ENCODE measurements at regions not wholly inside any gene's neighbourhood (a gene's known extent, or its start where the extent isn't known, plus 50 kb on each side); places are given as distances from the start of the nearest gene placed in this dataset.

DNA sequence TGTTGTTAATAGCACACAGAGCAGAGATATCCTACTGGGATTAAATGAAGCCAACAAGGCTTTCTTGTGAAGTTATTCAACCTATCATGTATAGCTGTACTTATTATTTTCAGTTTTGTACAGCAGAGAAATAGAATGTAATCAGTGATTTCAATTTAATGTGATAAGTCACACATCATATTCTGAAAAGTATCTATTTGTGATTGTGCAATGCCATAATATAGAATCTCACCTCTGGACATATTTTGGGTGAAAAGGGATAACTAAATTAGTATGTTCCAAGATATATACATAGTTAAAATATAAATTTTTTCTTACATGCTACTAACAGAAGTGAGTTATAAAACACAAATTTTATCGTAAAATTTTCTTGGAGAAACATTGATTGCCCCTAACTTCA, 544.3 kb upstream of the KIF2B start:
- no peak for DNase-seq (ENCODE audit: insufficient read length, low spot score)
- no peak for FAIRE-seq
- TF ChIP-seq, protein P1, sequence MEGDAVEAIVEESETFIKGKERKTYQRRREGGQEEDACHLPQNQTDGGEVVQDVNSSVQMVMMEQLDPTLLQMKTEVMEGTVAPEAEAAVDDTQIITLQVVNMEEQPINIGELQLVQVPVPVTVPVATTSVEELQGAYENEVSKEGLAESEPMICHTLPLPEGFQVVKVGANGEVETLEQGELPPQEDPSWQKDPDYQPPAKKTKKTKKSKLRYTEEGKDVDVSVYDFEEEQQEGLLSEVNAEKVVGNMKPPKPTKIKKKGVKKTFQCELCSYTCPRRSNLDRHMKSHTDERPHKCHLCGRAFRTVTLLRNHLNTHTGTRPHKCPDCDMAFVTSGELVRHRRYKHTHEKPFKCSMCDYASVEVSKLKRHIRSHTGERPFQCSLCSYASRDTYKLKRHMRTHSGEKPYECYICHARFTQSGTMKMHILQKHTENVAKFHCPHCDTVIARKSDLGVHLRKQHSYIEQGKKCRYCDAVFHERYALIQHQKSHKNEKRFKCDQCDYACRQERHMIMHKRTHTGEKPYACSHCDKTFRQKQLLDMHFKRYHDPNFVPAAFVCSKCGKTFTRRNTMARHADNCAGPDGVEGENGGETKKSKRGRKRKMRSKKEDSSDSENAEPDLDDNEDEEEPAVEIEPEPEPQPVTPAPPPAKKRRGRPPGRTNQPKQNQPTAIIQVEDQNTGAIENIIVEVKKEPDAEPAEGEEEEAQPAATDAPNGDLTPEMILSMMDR (IDR thresholded peaks at IDR 0.05; ENCODE audit: insufficient read depth, missing control alignments): no peak

DNA sequence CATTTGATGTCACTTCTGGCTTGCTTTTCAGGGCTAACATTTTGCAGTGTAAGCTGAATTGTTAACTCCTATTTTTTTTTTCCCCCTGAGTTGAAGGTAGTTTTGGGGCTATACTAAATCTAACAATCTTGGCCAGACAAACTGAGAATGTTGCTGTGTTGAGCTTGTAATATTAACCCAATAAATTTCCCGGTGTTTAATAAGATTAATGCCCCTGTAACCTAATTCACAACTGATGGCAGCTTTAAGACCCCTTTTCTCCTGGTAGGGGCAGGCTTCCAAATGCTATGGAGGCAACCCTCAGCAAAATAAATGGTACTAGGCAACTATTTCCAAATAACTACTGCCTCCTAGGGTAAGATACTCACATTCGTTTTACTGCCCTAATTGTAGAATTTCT, 549.6 kb upstream of the KIF2B start:
- no peak for DNase-seq (ENCODE audit: insufficient read length, low spot score)
- FAIRE-seq: no peak
- TF ChIP-seq, protein P1 (IDR thresholded peaks at IDR 0.05; ENCODE audit: insufficient read depth, missing control alignments): no peak

DNA sequence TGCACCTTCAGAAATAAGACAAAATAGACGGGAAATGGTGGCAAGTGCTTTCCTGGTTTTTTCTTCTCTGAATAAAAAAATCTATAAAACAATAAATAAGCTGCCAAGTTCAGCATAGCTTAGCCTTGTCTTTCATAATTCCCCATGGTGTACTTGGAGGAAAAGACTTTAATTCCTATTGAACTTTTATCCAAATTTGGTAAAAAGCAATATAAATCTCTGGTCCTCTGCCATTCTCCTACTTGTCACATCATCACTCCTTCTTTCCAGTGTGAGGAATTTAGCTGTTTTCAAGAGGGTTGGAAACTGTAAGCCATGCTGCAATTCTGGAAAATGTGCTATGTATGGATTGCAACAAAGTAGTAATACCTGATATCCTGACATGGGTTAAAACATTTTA, 551.8 kb upstream of the KIF2B start:
- FAIRE-seq: no peak
- no peak for DNase-seq (ENCODE audit: insufficient read length, low spot score)
- TF ChIP-seq, protein P1 (IDR thresholded peaks at IDR 0.05; ENCODE audit: insufficient read depth, missing control alignments): no peak

DNA sequence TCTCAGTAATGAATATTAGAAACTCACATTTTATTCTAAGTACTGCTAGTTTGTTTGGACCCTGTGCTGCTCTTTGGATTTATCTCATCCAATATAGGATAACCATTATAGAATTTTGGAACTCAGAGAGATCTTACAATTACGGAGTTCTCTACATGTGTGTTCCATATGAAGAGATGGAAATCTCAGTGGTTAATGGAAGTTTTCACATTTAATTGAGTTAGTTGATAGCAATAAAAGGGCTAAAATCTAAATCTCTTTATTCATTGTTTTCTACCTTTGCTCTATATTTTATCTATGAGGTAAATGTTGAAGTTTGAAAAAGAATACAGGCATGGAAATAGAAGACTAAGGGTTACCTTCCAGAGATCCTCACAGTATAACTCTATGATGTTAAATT, 558.0 kb upstream of the KIF2B start:
- TF ChIP-seq, protein P1 (IDR thresholded peaks at IDR 0.05; ENCODE audit: insufficient read depth, missing control alignments): no peak
- FAIRE-seq: no peak
- no peak for DNase-seq (ENCODE audit: insufficient read length, low spot score)

DNA sequence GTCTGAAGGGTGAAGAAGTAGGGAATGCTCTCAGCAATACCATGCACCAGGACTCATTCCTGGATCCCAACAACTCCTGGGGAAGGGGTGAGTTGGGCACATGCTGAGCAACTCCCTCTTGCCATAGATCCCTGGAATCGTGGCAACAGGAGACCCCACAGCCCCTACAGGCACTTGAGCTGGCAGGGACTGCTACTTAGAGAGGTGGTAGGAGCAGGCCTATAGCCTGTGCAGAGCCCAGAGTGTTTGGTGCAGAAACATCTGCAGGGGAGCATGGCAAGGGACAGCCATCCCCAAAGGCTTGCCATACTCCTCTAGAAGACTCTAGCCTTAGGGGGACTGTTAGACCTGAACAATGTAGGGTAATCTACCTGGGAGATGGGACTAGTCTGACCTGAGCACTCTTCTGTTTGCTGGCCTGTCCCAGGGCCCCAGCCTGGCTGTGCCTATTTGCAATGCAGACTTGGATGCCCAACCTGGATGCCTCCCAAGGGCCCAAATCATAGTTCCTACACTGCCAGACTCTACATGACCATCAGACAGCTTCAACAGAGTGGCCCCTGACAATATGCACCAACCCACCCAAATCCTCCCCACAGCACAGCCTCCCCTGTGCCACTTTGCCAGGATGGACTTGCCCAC, 568.6 kb upstream of the KIF2B start:
- TF ChIP-seq, protein P1 (IDR thresholded peaks at IDR 0.05; ENCODE audit: insufficient read depth, missing control alignments): no peak

DNA sequence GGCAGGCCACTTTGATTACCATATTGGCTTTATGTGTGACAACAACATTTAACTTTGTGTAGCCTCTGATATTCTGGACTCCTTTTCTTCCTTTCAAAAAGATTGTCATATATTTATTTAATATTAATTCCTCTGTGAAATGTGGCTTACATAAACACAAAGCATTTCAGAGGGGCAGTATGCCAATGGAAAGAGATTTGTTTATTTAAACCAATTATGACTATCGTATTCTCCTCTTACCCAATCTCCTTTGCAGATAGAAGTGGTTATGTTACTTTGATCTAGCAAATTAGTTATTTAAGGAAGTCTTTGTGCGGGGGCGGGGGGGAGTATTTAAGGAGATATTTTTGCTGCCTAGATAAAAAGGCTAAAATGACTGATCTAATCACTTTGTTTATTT, 573.7 kb upstream of the KIF2B start:
- FAIRE-seq (no peak), DNase-seq (ENCODE audit: insufficient read length, low spot score) (no peak)
- TF ChIP-seq, protein P1 (IDR thresholded peaks at IDR 0.05; ENCODE audit: insufficient read depth, missing control alignments): no peak

More for the DNA sequence above, 568.6 kb upstream of the KIF2B start:
- FAIRE-seq (no peak), DNase-seq (ENCODE audit: insufficient read length, low spot score) (no peak)

DNA sequence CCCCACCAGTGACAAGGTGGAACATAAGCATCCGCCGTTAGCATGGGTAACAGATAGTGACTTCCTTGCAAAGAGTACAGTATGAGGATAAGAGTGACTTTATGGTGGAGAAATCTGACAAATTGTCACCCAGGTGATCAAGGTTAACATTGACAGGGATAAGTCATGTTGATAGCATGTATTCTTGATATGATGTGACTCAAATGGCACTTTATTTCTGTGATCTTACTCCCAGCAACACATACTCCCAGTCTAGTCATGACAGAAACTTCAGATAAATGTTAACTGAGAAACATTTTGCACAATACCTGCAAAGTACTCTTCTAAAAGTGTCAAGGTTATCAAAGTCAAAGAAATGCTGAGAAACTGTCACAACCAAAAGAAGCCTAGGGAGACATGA, 588.6 kb upstream of the KIF2B start:
- FAIRE-seq (no peak), DNase-seq (ENCODE audit: insufficient read length, low spot score) (no peak)
- TF ChIP-seq, protein P1 (IDR thresholded peaks at IDR 0.05; ENCODE audit: insufficient read depth, missing control alignments): no peak
